Vagina (tissue), 2 donors: ENCODE measurements at regions not wholly inside any gene's neighbourhood (a gene's known extent, or its start where the extent isn't known, plus 50 kb on each side); places are given as distances from the start of the nearest gene placed in this dataset.

Experiments used
- CTCF ChIP-seq, 3 experiments: fragments of 450-650 bp in 2 of 3; fragments of 200-600 bp in 1 of 3; sonication (generic) in 1 of 3; IDR thresholded peaks; one replicate each; pipeline ENCODE4 v1.5.1; 2017 to 2019; ENCODE audit warnings: antibody characterized with exemption in 3 of 3, mild to moderate bottlenecking in 2 of 3, moderate library complexity in 2 of 3
- POLR2A ChIP-seq, 2 donors: fragments of 450-650 bp; IDR thresholded peaks; one replicate each; pipeline ENCODE4 v1.6.1; 2017; ENCODE audit warnings: antibody characterized with exemption in 2 of 2, mild to moderate bottlenecking in 2 of 2, moderate library complexity in 2 of 2

GRCh38 chr20:29740601-29740950 lies 1516.9 kb upstream of the DEFB115 start:
- TF ChIP-seq CTCF (IDR thresholded peaks at IDR 0.05) (no peak), POLR2A (IDR thresholded peaks at IDR 0.05) (no peak)
